GM12878 (cell line): ENCODE measurements at regions not wholly inside any gene's neighbourhood (a gene's known extent, or its start where the extent isn't known, plus 50 kb on each side); places are given as distances from the start of the nearest gene placed in this dataset.

ENCODE experiments used
- ATAC-seq: fragments of 200-7000 bp; cut with Tn5 transposase; 3 replicates; pipeline ENCODE4 v1.9.1; 2020; ENCODE audit warnings: mild to moderate bottlenecking, moderate library complexity
- BruUV-seq: library from RNA; stranded (reverse); fragments of 400-500 nt; replicated peaks from 2 replicates; lab custom pipeline; 2021; lab: Mats Ljungman, UMichigan
- CTCF ChIA-PET: fragments of 300-600 bp; sonication (Branson Sonifier 250); formaldehyde crosslinking; extraction: SDS; loops from one replicate; lab custom pipeline; 2021; ENCODE audit warnings: inconsistent platforms; lab: Yijun Ruan, JAX
- POLR2A ChIA-PET: fragments of 350-600 bp; formaldehyde crosslinking; extraction: SDS; loops from one replicate; lab custom pipeline; 2021; ENCODE audit warnings: inconsistent platforms; lab: Charles Lee
- RAD21 ChIA-PET: fragments of 300-600 bp; sonication (Branson Sonifier 250); formaldehyde crosslinking; loops from one replicate; lab custom pipeline; 2023; ENCODE audit warnings: antibody characterized with exemption; ENCODE audit not compliant: unreplicated experiment; lab: Charles Lee
- SMC1A ChIA-PET: fragments of 300-600 bp; sonication (Branson Sonifier 250); formaldehyde crosslinking; loops from one replicate; lab custom pipeline; 2023; ENCODE audit not compliant: unreplicated experiment, uncharacterized antibody; lab: Charles Lee
- DNase-seq: peaks from one replicate; pipeline ENCODE4 v3.0.0-alpha.2; 2011; ENCODE audit warnings: low read depth, low spot score
- FAIRE-seq: peaks from 3 replicates; lab custom pipeline; 2011; peaks lifted over from hg19 to GRCh38; lab: Jason Lieb, UNC
- H2AFZ ChIP-seq: 2 replicates; pipeline ENCODE4 v1.6.0; 2011; ENCODE audit warnings: low read depth, low read length, control low read depth; ENCODE audit not compliant: control insufficient read depth
- H3K27ac ChIP-seq: 2 replicates; pipeline ENCODE4 v1.5.1; 2011; ENCODE audit warnings: control low read depth; ENCODE audit not compliant: control insufficient read depth, insufficient read depth
- H3K27me3 ChIP-seq, 2 experiments: replicated peaks in 1 of 2; 2 replicates each; pipeline versions ENCODE4 v1.6.0 to v1.6.1; 2011; ENCODE audit warnings: low read length in 1 of 2; ENCODE audit not compliant: control insufficient read depth in 2 of 2, insufficient read depth in 2 of 2
- H3K36me3 ChIP-seq, 2 experiments: 2 replicates each; pipeline ENCODE4 v1.5.1; 2011; ENCODE audit warnings: low read length in 1 of 2; ENCODE audit not compliant: control insufficient read depth in 2 of 2, insufficient read depth in 2 of 2
- H3K4me1 ChIP-seq: 2 replicates; pipeline ENCODE4 v1.6.1; 2011; ENCODE audit warnings: mild to moderate bottlenecking, low read length, moderate library complexity, mixed read lengths; ENCODE audit not compliant: control insufficient read depth, insufficient read depth
- H3K4me2 ChIP-seq: 2 replicates; pipeline ENCODE4 v1.6.0; 2011; ENCODE audit warnings: control low read depth; ENCODE audit not compliant: control insufficient read depth, insufficient read depth
- H3K4me3 ChIP-seq: fragments of 200-600 bp; sonication (generic); 2 replicates; pipeline ENCODE4 v1.5.1; 2016
- H3K79me2 ChIP-seq: 2 replicates; pipeline ENCODE4 v1.6.0; 2011; ENCODE audit warnings: low read length; ENCODE audit not compliant: control insufficient read depth, insufficient read depth
- H3K9ac ChIP-seq: 2 replicates; pipeline ENCODE4 v1.8.0; 2011; ENCODE audit warnings: low read length, control low read depth, mixed read lengths; ENCODE audit not compliant: control insufficient read depth, insufficient read depth
- H3K9me3 ChIP-seq: replicated peaks from 3 replicates; pipeline ENCODE4 v1.5.1; 2011; ENCODE audit warnings: mild to moderate bottlenecking, low read length; ENCODE audit not compliant: control insufficient read depth, insufficient read depth
- H4K20me1 ChIP-seq: 2 replicates; pipeline ENCODE4 v1.6.0; 2011; ENCODE audit not compliant: control insufficient read depth, insufficient read depth
- CREB1 ChIP-seq: IDR thresholded peaks from 2 replicates; pipeline ENCODE4 v1.6.1; 2012; ENCODE audit warnings: low read depth, mild to moderate bottlenecking, inconsistent platforms
- HDAC2 ChIP-seq: fragments of 200-600 bp; sonication (generic); IDR thresholded peaks from 2 replicates; pipeline ENCODE4 v1.6.1; 2017
- MYB ChIP-seq: fragments of 150-350 bp; IDR thresholded peaks from 2 replicates; pipeline ENCODE4 v1.6.1; 2014; ENCODE audit warnings: mild to moderate bottlenecking, low read depth, low read length, borderline replicate concordance
- PAX8 ChIP-seq: fragments of 450-650 bp; IDR thresholded peaks from 2 replicates; pipeline ENCODE4 v1.6.1; 2017; ENCODE audit warnings: mild to moderate bottlenecking, moderate library complexity
- POLR2AphosphoS2 ChIP-seq: IDR thresholded peaks from 2 replicates; pipeline ENCODE4 v1.6.1; 2011; ENCODE audit warnings: low read depth, mild to moderate bottlenecking, low read length, improper control_type of control experiment, moderate library complexity
- POLR2AphosphoS5 ChIP-seq: IDR thresholded peaks from 2 replicates; pipeline ENCODE4 v1.6.1; 2011; ENCODE audit warnings: mild to moderate bottlenecking, low read length, inconsistent platforms
- WGBS: methylation state at CpG from one replicate; pipeline ENCODE4 v1.1.6; 2016; ENCODE audit warnings: low lambda C conversion rate; ENCODE audit not compliant: insufficient replicate concordance, insufficient coverage; ENCODE audit errors: missing lambda C conversion rate; 5-methylcytosine and 5-hydroxymethylcytosine counted together
- in situ Hi-C: fragments of 300-500 bp; cut with MboI; formaldehyde crosslinking; loops from 9 replicates; pipeline ENCODE4 v1.14.3; 2018; ENCODE audit warnings: mixed read lengths
- intact Hi-C: fragments of 100-400 bp; cut with micrococcal nuclease; formaldehyde crosslinking; loops from one replicate; pipeline ENCODE4 v1.14.2; 2022; ENCODE audit not compliant: unreplicated experiment
- TF ChIP-seq, protein P1 (sequence below): fragments of 450-650 bp; IDR thresholded peaks from 2 replicates; pipeline ENCODE4 v1.6.1; 2017; ENCODE audit warnings: mild to moderate bottlenecking, moderate library complexity

DNA sequence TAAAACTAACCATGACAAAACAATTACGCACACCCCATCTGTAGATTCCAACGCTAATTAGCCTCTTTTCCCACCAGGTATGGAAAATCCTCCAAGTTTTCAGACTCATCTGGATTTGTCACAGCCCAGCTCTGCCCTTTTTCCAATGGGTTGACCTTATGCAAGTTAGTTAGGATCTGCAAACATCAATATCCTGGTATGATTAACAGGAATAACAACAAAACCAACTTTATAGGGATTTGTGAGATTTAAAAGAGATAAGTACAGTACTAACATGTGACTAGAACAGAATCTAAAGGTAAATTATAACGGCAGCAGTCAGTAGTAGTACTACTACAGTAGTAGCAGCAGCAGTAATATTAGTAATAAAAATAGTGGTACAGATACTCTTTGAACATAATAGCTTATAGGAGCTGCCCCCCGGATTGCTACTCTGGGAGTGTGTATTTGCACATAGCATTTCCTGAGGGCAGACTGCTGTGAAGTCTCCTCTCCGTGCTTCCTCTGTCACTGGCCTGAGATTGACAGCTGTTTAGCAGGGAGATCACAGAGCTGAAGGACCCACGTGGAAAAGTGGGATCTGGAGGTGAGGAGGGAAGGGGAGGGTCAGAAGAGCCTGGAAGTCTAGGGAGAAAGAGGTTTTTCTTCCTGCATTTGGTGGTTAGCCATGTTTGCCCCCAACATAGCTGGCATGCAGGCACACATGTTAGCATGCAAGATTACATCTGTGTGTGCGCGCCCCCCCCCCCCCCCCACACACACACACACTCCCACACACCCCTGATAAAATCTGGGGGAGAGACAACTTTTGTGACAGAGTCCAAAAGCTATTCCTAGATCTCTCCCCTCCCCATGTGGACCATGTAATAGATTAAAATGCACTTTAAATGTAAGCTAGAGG, 73.3 kb upstream of the FAM171A1 start (continued):
- TF ChIP-seq CREB1 (no peak), PAX8 (no peak), POLR2AphosphoS2 (no peak)

DNA sequence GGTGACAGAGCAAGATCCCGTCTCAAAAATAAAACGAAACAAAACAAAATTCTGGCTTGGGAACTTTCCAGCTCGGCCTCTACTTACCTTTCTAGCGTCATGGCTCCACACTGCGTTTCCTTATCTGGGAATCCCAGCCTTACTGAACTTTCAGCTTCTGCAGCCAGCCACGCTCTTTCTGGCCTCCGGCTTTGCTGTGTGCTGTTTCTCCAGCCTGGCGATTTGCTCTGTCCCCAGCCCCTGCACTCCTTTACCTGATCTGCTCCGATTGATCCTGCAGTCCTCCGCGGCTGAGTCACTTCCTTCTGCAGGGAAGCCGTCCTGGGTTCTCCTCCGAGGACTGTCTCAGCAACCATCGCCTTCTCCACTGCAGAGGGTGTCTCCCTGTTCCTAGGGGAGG, 71.0 kb upstream of the FAM171A1 start:
- Histone ChIP-seq H4K20me1 (no peaks in the 10 kb centered on the region), H3K27ac (no peak overlapping the region), H2AFZ (no peak overlapping the region), H3K36me3 (no peaks in the 10 kb centered on the region), H3K9me3 (no peaks in the 10 kb centered on the region), H3K27me3 (no peaks in the 10 kb centered on the region), H3K9ac (no peak overlapping the region), H3K79me2 (no peaks in the 10 kb centered on the region), H3K4me2 (no peak overlapping the region), H3K4me1 (no peaks in the 10 kb centered on the region), H3K4me3 (no peak overlapping the region)
- ChIA-PET POLR2A (no interaction called here), RAD21 (no interaction called here), SMC1A (no interaction called here), CTCF (no interaction called here)
- TF ChIP-seq MYB, result no peak
- no peak for TF ChIP-seq HDAC2
- TF ChIP-seq, protein P1, sequence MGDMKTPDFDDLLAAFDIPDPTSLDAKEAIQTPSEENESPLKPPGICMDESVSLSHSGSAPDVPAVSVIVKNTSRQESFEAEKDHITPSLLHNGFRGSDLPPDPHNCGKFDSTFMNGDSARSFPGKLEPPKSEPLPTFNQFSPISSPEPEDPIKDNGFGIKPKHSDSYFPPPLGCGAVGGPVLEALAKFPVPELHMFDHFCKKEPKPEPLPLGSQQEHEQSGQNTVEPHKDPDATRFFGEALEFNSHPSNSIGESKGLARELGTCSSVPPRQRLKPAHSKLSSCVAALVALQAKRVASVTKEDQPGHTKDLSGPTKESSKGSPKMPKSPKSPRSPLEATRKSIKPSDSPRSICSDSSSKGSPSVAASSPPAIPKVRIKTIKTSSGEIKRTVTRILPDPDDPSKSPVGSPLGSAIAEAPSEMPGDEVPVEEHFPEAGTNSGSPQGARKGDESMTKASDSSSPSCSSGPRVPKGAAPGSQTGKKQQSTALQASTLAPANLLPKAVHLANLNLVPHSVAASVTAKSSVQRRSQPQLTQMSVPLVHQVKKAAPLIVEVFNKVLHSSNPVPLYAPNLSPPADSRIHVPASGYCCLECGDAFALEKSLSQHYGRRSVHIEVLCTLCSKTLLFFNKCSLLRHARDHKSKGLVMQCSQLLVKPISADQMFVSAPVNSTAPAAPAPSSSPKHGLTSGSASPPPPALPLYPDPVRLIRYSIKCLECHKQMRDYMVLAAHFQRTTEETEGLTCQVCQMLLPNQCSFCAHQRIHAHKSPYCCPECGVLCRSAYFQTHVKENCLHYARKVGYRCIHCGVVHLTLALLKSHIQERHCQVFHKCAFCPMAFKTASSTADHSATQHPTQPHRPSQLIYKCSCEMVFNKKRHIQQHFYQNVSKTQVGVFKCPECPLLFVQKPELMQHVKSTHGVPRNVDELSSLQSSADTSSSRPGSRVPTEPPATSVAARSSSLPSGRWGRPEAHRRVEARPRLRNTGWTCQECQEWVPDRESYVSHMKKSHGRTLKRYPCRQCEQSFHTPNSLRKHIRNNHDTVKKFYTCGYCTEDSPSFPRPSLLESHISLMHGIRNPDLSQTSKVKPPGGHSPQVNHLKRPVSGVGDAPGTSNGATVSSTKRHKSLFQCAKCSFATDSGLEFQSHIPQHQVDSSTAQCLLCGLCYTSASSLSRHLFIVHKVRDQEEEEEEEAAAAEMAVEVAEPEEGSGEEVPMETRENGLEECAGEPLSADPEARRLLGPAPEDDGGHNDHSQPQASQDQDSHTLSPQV, result no peak
- no peak for TF ChIP-seq POLR2AphosphoS5
- intact Hi-C loops (no loop called here), in situ Hi-C loops (no loop called here)
- no TSS peak for BruUV-seq
- no peak for DNase-seq
- 40% methylated on average over 14 of the region's 14 CpGs for WGBS
- ATAC-seq, result no peak
- no peak for FAIRE-seq
